Stimulated activated naive CD4-positive, alpha-beta T cell (primary cell): ENCODE measurements at regions not wholly inside any gene's neighbourhood (a gene's known extent, or its start where the extent isn't known, plus 50 kb on each side); places are given as distances from the start of the nearest gene placed in this dataset.

Source experiments
- DNase-seq, 6 experiments: peaks; one replicate each; lab custom pipeline; 2025; lab: John Stamatoyannopoulos, UW

DNA sequence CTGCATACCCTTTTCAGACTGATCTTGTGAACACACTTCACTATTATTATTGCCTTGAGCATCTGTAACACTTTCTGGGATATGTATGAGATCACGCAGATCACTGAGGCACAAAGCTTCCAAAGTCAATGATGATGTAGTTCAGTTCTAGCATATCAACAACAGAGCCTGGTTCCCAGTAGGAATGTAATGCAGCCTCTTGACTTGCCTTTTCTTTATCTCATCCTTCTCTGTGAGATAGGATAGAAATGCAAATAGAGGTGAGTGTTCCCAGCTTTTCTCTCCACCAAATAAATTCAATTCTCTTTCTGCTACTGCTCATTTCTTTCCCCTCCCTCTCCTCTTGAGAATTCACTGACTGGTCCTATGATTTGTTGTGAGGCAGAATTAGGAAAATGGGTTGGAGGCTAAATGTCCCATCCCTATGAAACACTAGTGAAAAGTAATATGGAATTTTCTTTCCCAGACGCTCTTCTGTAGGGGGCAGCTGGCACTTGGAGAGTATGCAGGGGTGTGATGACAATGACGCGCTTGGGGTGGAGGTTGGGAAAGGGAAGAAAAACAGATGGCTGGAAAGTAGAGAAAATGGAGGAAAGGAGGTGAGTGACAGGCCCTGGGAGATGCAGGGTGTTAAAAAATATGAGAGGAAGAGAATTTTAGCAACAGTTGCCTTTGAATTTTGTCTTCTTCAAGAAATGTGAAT lies 96.0 kb upstream of the TMTC1 start:
- no peak for DNase-seq

DNA sequence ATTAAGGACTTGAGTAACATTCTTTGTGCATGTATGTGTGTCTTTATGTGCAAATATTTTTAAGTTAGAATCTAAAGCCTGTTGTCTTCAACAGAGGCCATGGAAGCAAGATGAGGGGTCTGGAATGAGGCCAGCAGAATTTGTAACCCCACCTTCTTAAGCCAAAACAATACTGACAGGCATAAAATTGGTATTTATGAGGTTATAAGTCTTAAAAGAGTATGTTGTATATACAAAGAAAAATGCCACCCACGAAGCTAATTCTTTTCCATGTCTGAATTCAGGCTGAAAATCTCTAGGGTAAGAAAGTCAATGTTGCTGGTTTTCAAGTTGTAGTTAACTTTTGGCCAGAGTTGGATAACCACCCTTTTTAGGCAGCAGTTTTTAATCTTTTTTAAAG lies 86.2 kb upstream of the TMTC1 start:
- DNase-seq, result no peak

- DNase-seq, result no peak
These were observed 84.1 kb upstream of the TMTC1 start for GRCh38 chr12:29867823-29868222.

DNA sequence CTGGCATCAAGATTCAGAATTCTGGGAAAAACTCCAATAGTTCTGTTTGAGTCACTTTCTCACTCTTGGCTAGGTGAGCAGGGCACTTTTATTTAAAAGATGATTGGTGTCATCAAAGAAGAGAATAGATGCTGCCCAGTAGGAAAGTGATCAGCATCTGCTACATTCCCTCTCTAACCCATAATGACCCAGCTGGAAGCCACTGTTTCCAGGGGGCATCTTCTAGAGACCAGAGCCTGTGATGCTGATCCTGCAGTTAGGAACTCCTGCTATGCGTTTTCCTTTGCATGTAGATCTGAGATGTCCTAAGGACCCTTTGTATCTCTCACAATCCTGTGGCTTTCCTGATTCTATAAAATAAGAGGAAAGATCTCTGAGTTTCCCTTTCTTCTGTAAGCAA lies 79.9 kb upstream of the TMTC1 start:
- no peak for DNase-seq

GRCh38 chr12:29858270-29858786 lies 74.6 kb upstream of the TMTC1 start:
- no peak for DNase-seq

GRCh38 chr12:29847246-29847645 lies 63.5 kb upstream of the TMTC1 start:
- no peak for DNase-seq

- DNase-seq, result no peak
These were observed 60.9 kb upstream of the TMTC1 start for GRCh38 chr12:29844667-29845066.

DNA sequence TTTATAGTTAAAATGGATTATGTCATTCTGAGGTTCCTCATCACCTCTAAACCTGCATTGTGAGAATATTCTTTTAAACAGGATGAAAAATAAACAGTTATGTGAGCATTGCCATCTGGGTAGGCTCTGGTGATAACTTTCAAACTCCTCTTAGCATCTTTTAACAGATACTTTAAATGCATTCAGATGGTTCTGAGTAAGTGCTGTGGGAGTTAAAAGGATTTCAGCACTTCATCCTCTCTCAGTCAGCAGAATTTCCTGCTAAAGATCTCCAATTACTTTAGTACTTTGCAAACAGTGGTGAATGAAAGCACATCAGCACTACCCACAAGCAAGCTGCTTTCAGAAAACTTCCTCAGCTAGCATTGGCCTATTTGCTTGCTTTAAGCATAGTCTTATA lies 59.3 kb upstream of the TMTC1 start:
- no peak for DNase-seq

- DNase-seq, result no peak
These were observed 55.0 kb upstream of the TMTC1 start for GRCh38 chr12:29838768-29839167.
